Body of pancreas (tissue), 4 donors: ENCODE measurements at regions not wholly inside any gene's neighbourhood (a gene's known extent, or its start where the extent isn't known, plus 50 kb on each side); places are given as distances from the start of the nearest gene placed in this dataset.

Experiments used
- ATAC-seq: fragments of 150-250 bp; one replicate; pipeline ENCODE4 v1.9.1; 2016
- DNase-seq, 4 donors: peaks; one replicate each; pipeline ENCODE4 v3.0.0-alpha.2; 2019
- H3K27ac ChIP-seq, 4 donors: fragments of 200-600 bp; sonication (generic); 1 replicate in 3 of 4; 2 replicates in 1 of 4; pipeline versions ENCODE4 v1.5.1 to v1.6.1; 2016 to 2019; ENCODE audit warnings: mild to moderate bottlenecking in 1 of 4, mixed read lengths in 1 of 4, moderate library complexity in 1 of 4
- H3K27me3 ChIP-seq, 2 donors: fragments of 200-600 bp; sonication (generic); one replicate each; pipeline ENCODE4 v1.6.0; 2016; ENCODE audit warnings: mild to moderate bottlenecking in 1 of 2
- H3K36me3 ChIP-seq, 2 donors: fragments of 200-600 bp; sonication (generic); replicated peaks in 1 of 2; 2 replicates each; pipeline ENCODE4 v1.5.1; 2016; ENCODE audit warnings: low read depth in 2 of 2; ENCODE audit not compliant: insufficient read depth in 1 of 2
- H3K4me1 ChIP-seq: fragments of 200-600 bp; sonication (generic); one replicate; pipeline ENCODE4 v1.6.0; 2016
- H3K4me3 ChIP-seq, 2 donors: fragments of 200-600 bp; sonication (generic); 1 replicate in 1 of 2; 2 replicates in 1 of 2; pipeline ENCODE4 v1.5.1; 2016 to 2019
- H3K9me3 ChIP-seq, 3 donors: fragments of 200-600 bp; sonication (generic); 1 replicate in 2 of 3; 2 replicates in 1 of 3; pipeline ENCODE4 v1.5.1; 2016
- CTCF ChIP-seq, 7 experiments: fragments of 450-650 bp in 4 of 7; fragments of 200-600 bp in 3 of 7; sonication (generic) in 3 of 7; IDR thresholded peaks; one replicate each; pipeline ENCODE4 v1.5.1; 2016 to 2019; ENCODE audit warnings: antibody characterized with exemption in 7 of 7
- POLR2A ChIP-seq, 3 donors: fragments of 450-650 bp; IDR thresholded peaks; one replicate each; pipeline ENCODE4 v1.6.1; 2016; ENCODE audit warnings: antibody characterized with exemption in 3 of 3, mild to moderate bottlenecking in 2 of 3
- WGBS, 2 donors: methylation state at CpG; one replicate each; pipeline ENCODE4 v1.1.5; 2017; 5-methylcytosine and 5-hydroxymethylcytosine counted together
- intact Hi-C: fragments of 100-400 bp; cut with DNase I; formaldehyde crosslinking; loops from one replicate; pipeline ENCODE4 v1.15.1; 2023

- no peaks in the 10 kb centered on the region for H3K36me3 ChIP-seq
- no peaks in the 10 kb centered on the region for H3K9me3 ChIP-seq
- no peaks in the 10 kb centered on the region for H3K27me3 ChIP-seq
- no peak for TF ChIP-seq POLR2A (IDR thresholded peaks at IDR 0.05)
- no peak for TF ChIP-seq CTCF (IDR thresholded peaks at IDR 0.05)
- H3K27ac ChIP-seq: peak overlapping the region in 1 of 4 donors; percentile 58
- WGBS, 2 donors: 35 to 43% methylated on average over 1 of the region's 1 CpG
- H3K4me1 ChIP-seq: no peaks in the 10 kb centered on the region
- no peak overlapping the region for H3K4me3 ChIP-seq
- intact Hi-C loops: no loop called here
- ATAC-seq: peak; percentile 93
- DNase-seq: peak in 1 of 4 donors; percentile 36
Observed at GRCh38 chr6:93919365-93919764, 500.0 kb upstream of the EPHA7 start.

GRCh38 chr6:93918258-93918657 lies 498.9 kb upstream of the EPHA7 start:
- DNase-seq: no peak
- H3K27me3 ChIP-seq: no peaks in the 10 kb centered on the region
- no peaks in the 10 kb centered on the region for H3K4me1 ChIP-seq
- H3K4me3 ChIP-seq: no peak overlapping the region
- no peak overlapping the region for H3K27ac ChIP-seq
- no peak for ATAC-seq
- H3K36me3 ChIP-seq: no peaks in the 10 kb centered on the region
- H3K9me3 ChIP-seq: no peaks in the 10 kb centered on the region
- intact Hi-C loops: no loop called here
- TF ChIP-seq CTCF (IDR thresholded peaks at IDR 0.05) (no peak), POLR2A (IDR thresholded peaks at IDR 0.05) (no peak)
- 79 to 80% methylated on average over 3 of the region's 3 CpGs for WGBS, 2 donors

- Histone ChIP-seq H3K36me3 (no peaks in the 10 kb centered on the region), H3K4me3 (no peak overlapping the region), H3K27me3 (no peaks in the 10 kb centered on the region), H3K4me1 (no peaks in the 10 kb centered on the region), H3K27ac (no peak overlapping the region), H3K9me3 (no peaks in the 10 kb centered on the region)
- DNase-seq (no peak), ATAC-seq (no peak)
- TF ChIP-seq POLR2A (IDR thresholded peaks at IDR 0.05) (no peak), CTCF (IDR thresholded peaks at IDR 0.05) (no peak)
- 86 to 100% methylated on average over 1 of the region's 1 CpG for WGBS, 2 donors
- intact Hi-C loops: no loop called here
Observed at GRCh38 chr6:93917216-93917615, 497.9 kb upstream of the EPHA7 start.

- no peaks in the 10 kb centered on the region for H3K4me1 ChIP-seq
- 43 to 46% methylated on average over 1 of the region's 1 CpG for WGBS, 2 donors
- H3K4me3 ChIP-seq: no peak overlapping the region
- H3K27ac ChIP-seq: no peak overlapping the region
- no peak for TF ChIP-seq POLR2A (IDR thresholded peaks at IDR 0.05)
- no peak for TF ChIP-seq CTCF (IDR thresholded peaks at IDR 0.05)
- no peaks in the 10 kb centered on the region for H3K9me3 ChIP-seq
- DNase-seq: no peak
- ATAC-seq: no peak
- no peaks in the 10 kb centered on the region for H3K36me3 ChIP-seq
- H3K27me3 ChIP-seq: no peaks in the 10 kb centered on the region
- intact Hi-C loops: no loop called here
Observed at GRCh38 chr6:93916716-93917115, 497.4 kb upstream of the EPHA7 start.

GRCh38 chr6:93915961-93916360 lies 496.6 kb upstream of the EPHA7 start:
- ATAC-seq (no peak), DNase-seq (no peak)
- intact Hi-C loops: no loop called here
- no peak for TF ChIP-seq POLR2A (IDR thresholded peaks at IDR 0.05)
- TF ChIP-seq CTCF (IDR thresholded peaks at IDR 0.05): no peak
- H3K27ac ChIP-seq: no peak overlapping the region
- H3K4me1 ChIP-seq: no peaks in the 10 kb centered on the region
- H3K36me3 ChIP-seq: no peaks in the 10 kb centered on the region
- no peak overlapping the region for H3K4me3 ChIP-seq
- no peaks in the 10 kb centered on the region for H3K27me3 ChIP-seq
- no peaks in the 10 kb centered on the region for H3K9me3 ChIP-seq
